Thyroid gland (tissue), 4 donors: ENCODE measurements at regions not wholly inside any gene's neighbourhood (a gene's known extent, or its start where the extent isn't known, plus 50 kb on each side); places are given as distances from the start of the nearest gene placed in this dataset. TPM values are rescaled to one million over a fixed set of nuclear protein-coding genes. Genes with fewer than 3 reads are reported as not detected.

Source experiments
- DNase-seq, 2 donors: peaks; one replicate each; pipeline ENCODE4 v3.0.0-alpha.2; 2019
- H3K27ac ChIP-seq, 3 donors: fragments of 200-600 bp; sonication (generic); 1 replicate in 2 of 3; 2 replicates in 1 of 3; pipeline ENCODE4 v1.5.1; 2016 to 2019; ENCODE audit warnings: mild to moderate bottlenecking in 1 of 3, moderate library complexity in 1 of 3
- H3K27me3 ChIP-seq: fragments of 200-600 bp; sonication (generic); one replicate; pipeline ENCODE4 v1.5.1; 2019
- H3K36me3 ChIP-seq, 2 donors: fragments of 200-600 bp; sonication (generic); one replicate each; pipeline ENCODE4 v1.5.1; 2016 to 2019
- H3K4me1 ChIP-seq, 2 donors: fragments of 200-600 bp; sonication (generic); one replicate each; pipeline ENCODE4 v1.5.1; 2017 to 2019
- H3K4me3 ChIP-seq, 3 donors: fragments of 200-600 bp; sonication (generic); replicated peaks in 1 of 3; 1 replicate in 2 of 3; 2 replicates in 1 of 3; pipeline ENCODE4 v1.5.1; 2016; ENCODE audit warnings: mild to moderate bottlenecking in 1 of 3
- H3K9me3 ChIP-seq: fragments of 200-600 bp; sonication (generic); one replicate; pipeline ENCODE4 v1.5.1; 2017
- CTCF ChIP-seq, 6 experiments: fragments of 200-600 bp in 3 of 6; fragments of 450-650 bp in 3 of 6; sonication (generic) in 3 of 6; IDR thresholded peaks; one replicate each; pipeline ENCODE4 v1.5.1; 2016 to 2019; ENCODE audit warnings: antibody characterized with exemption in 6 of 6, mild to moderate bottlenecking in 2 of 6, inconsistent platforms in 1 of 6, moderate library complexity in 1 of 6
- POLR2A ChIP-seq, 2 donors: fragments of 450-650 bp; IDR thresholded peaks; one replicate each; pipeline ENCODE4 v1.6.1; 2017; ENCODE audit warnings: antibody characterized with exemption in 2 of 2, mild to moderate bottlenecking in 2 of 2, moderate library complexity in 1 of 2
- WGBS, 2 donors: methylation state at CpG; one replicate each; pipeline ENCODE4 v1.1.5; 2017; 5-methylcytosine and 5-hydroxymethylcytosine counted together
- intact Hi-C: fragments of 100-400 bp; cut with DNase I; formaldehyde crosslinking; loops from one replicate; pipeline ENCODE4 v1.15.1; 2023
- small RNA-seq: library from RNA; depleted of rRNA; stranded (forward); fragments of <200 nt; gene quantifications from one replicate; pipeline ENCODE3, GENCODE V24; 2016

GRCh38 chr12:88435334-88436076 lies 144.8 kb downstream of the KITLG start:
- Histone ChIP-seq H3K4me1 (no peaks in the 10 kb centered on the region), H3K4me3 (no peak overlapping the region), H3K27ac (no peak overlapping the region), H3K9me3 (no peaks in the 10 kb centered on the region), H3K27me3 (no peaks in the 10 kb centered on the region), H3K36me3 (no peaks in the 10 kb centered on the region)
- 76 to 84% methylated on average over 4 of the region's 4 CpGs for WGBS, 2 donors
- intact Hi-C loops: no loop called here
- no peak for DNase-seq
- TF ChIP-seq CTCF (IDR thresholded peaks at IDR 0.05): no peak
- TF ChIP-seq POLR2A (IDR thresholded peaks at IDR 0.05): no peak

- H3K36me3 ChIP-seq: no peaks in the 10 kb centered on the region
- H3K4me1 ChIP-seq: no peaks in the 10 kb centered on the region
- no peaks in the 10 kb centered on the region for H3K9me3 ChIP-seq
- no peak overlapping the region for H3K4me3 ChIP-seq
- intact Hi-C loops: no loop called here
- H3K27me3 ChIP-seq: no peaks in the 10 kb centered on the region
- 67 to 83% methylated on average over 1 to 3 of the region's 3 CpGs for WGBS, 2 donors
- H3K27ac ChIP-seq: no peak overlapping the region
- DNase-seq: no peak
- no peak for TF ChIP-seq POLR2A (IDR thresholded peaks at IDR 0.05)
Observed at GRCh38 chr12:88437226-88437625, 143.0 kb downstream of the KITLG start.

Small RNA genes in the stretch of these regions (small RNA-seq; reads per million reads assigned to genes)
- gene RF00019: not detected
